HFFc6 (cell line): ENCODE measurements at regions not wholly inside any gene's neighbourhood (a gene's known extent, or its start where the extent isn't known, plus 50 kb on each side); places are given as distances from the start of the nearest gene placed in this dataset.

ENCODE experiments used
- DNase-seq: peaks from one replicate; pipeline ENCODE4 v3.0.0-alpha.2; 2018
- H3K27ac Mint-ChIP-seq: 2 replicates; pipeline ENCODE4 v1.8.0; 2020; ENCODE audit warnings: mild to moderate bottlenecking, mixed read lengths
- H3K27me3 Mint-ChIP-seq: 2 replicates; pipeline ENCODE4 v1.8.0; 2021; ENCODE audit warnings: mild to moderate bottlenecking, moderate library complexity, mixed read lengths; ENCODE audit not compliant: insufficient read depth
- H3K36me3 Mint-ChIP-seq: 2 replicates; pipeline ENCODE4 v1.8.0; 2021; ENCODE audit warnings: low read depth, mixed read lengths
- H3K4me1 Mint-ChIP-seq: 2 replicates; pipeline ENCODE4 v1.8.0; 2020; ENCODE audit warnings: low read depth, mixed read lengths
- H3K4me3 Mint-ChIP-seq: 2 replicates; pipeline ENCODE4 v1.8.0; 2020; ENCODE audit warnings: mild to moderate bottlenecking, moderate library complexity, mixed read lengths
- H3K9me3 Mint-ChIP-seq: 2 replicates; pipeline ENCODE4 v1.8.0; 2020; ENCODE audit warnings: mild to moderate bottlenecking, mixed read lengths
- TF ChIP-seq, protein P1 (sequence below): fragments of 200-600 bp; sonication (generic); IDR thresholded peaks from 2 replicates; pipeline ENCODE4 v1.5.0; 2021; ENCODE audit warnings: antibody characterized with exemption, mild to moderate bottlenecking

DNA sequence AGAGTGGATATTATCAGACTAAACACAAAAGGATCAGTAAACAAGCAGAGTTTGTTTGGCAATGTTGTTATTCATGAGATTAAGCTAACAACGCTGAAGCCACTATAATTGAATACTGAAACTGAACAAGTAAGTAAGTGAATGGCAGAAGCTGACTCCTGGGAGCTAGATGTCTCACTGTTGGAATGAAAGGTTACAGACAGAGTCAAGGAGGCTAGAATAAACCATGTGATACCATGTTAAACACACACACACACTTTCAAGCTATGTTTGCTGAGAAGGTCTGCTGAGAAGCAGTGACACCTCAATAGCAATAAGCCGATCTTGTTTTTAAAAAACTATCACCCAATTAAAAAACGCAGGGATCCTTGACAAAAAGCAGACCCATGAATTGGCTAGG is 1609.4 kb upstream of the MIR17HG start:
- TF ChIP-seq, protein P1, sequence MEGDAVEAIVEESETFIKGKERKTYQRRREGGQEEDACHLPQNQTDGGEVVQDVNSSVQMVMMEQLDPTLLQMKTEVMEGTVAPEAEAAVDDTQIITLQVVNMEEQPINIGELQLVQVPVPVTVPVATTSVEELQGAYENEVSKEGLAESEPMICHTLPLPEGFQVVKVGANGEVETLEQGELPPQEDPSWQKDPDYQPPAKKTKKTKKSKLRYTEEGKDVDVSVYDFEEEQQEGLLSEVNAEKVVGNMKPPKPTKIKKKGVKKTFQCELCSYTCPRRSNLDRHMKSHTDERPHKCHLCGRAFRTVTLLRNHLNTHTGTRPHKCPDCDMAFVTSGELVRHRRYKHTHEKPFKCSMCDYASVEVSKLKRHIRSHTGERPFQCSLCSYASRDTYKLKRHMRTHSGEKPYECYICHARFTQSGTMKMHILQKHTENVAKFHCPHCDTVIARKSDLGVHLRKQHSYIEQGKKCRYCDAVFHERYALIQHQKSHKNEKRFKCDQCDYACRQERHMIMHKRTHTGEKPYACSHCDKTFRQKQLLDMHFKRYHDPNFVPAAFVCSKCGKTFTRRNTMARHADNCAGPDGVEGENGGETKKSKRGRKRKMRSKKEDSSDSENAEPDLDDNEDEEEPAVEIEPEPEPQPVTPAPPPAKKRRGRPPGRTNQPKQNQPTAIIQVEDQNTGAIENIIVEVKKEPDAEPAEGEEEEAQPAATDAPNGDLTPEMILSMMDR = no peak
- Mint-ChIP-seq H3K27ac (no peak overlapping the region), H3K9me3 (peaks cover 14% of the 10 kb centered on the region), H3K4me3 (no peak overlapping the region), H3K4me1 (no peaks in the 10 kb centered on the region), H3K27me3 (no peaks in the 10 kb centered on the region), H3K36me3 (no peaks in the 10 kb centered on the region)
- no peak for DNase-seq

DNA sequence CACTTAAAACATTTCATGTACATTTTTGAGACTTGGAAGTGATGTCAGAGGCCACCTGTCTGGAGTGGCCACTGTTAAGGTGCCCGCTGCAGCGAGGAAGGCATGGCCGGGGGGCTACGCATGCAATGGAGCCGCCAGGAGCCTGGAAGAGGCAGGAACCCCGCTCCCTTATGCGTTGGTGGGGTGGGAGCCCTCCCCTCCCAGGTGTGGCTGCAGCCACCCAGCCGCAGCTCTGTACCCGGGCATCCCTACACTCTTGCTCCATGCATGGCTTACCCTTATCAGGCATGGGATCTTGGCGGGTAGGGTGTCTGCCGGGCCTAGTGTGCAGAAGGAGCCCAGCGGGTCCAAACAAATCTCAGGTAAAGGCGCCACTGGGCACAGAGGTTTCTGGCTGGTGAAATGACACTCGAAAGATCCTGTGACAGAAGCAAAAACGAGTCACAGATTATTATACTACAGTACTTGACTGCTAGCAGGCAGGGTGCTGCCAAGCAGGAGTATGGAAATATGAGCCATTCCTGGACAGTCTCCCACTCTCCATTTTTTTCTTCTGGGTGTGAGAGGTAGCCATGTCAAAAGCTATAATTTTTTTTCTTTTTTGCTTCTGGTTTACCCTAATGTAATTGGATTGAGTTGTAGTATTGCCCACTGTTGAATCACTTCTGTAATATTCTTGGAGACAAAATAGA is 1606.3 kb upstream of the MIR17HG start:
- peaks cover 22% of the 10 kb centered on the region for H3K9me3 Mint-ChIP-seq
- H3K27me3 Mint-ChIP-seq = no peaks in the 10 kb centered on the region
- no peaks in the 10 kb centered on the region for H3K4me1 Mint-ChIP-seq
- DNase-seq = no peak
- no peak overlapping the region for H3K27ac Mint-ChIP-seq
- TF ChIP-seq, protein P1 = no peak
- H3K4me3 Mint-ChIP-seq = no peak overlapping the region
- H3K36me3 Mint-ChIP-seq = no peaks in the 10 kb centered on the region

DNA sequence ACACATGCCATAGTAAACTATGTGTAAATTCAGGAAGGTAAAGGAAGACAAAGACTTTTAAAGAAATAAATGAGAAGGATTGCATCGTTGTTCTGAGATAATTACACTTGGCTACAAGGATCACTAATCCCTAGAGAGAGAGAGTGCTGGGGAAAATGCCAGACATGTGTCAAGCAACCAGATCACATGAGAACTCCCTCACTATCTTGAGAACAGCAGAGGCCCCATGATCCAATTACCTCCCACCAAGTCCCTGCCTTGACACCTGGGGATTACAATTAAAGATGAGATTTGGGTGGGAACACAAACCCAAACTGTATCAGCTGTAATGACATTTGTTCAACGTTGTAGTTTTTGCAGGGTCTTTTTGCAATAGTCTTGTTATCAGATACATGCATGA is 1600.9 kb upstream of the MIR17HG start:
- TF ChIP-seq, protein P1 = no peak
- Mint-ChIP-seq H3K4me3 (no peak overlapping the region), H3K4me1 (no peaks in the 10 kb centered on the region), H3K9me3 (peaks cover 21% of the 10 kb centered on the region), H3K36me3 (no peaks in the 10 kb centered on the region), H3K27ac (no peak overlapping the region), H3K27me3 (no peaks in the 10 kb centered on the region)
- no peak for DNase-seq

DNA sequence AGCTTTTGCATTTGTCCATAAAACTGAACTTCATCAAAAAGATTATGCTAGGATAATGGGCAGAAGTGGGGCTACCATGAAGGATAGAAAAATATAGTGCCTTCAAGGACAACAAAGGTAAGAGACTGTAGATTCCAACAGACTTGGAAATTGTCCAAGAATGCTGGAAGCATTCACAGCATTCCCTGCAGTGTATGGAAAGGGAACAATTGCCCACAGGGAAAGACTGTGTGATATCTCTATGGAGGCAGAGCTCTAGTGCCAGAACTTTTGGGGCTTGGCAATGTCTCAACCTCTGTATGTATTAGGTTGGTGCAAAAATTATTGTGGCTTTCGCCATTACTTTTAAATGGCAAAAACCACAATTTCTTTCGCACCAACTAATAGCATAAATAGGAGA is 1598.8 kb upstream of the MIR17HG start:
- TF ChIP-seq, protein P1 = no peak

DNA sequence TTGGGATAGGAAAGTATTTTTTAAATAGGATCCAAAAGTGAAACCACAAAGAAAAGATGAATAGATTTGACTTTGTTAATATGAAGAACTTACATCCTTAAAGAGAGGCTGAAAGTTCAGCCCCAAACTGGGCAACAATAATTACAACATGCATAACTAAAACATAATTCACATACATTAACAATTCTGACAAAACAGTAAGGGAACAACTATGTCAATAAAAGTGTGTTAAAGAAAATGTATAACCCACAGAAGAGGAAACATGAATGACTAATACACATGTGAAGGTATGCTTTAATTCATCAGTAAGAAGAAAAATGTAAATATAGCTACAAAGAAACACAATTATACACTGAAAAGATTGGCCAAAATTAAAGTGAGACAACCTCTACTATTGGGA is 1597.6 kb upstream of the MIR17HG start:
- Mint-ChIP-seq H3K4me1 (no peaks in the 10 kb centered on the region), H3K36me3 (no peaks in the 10 kb centered on the region), H3K9me3 (peaks cover 21% of the 10 kb centered on the region), H3K4me3 (no peak overlapping the region), H3K27ac (no peak overlapping the region), H3K27me3 (no peaks in the 10 kb centered on the region)
- TF ChIP-seq, protein P1 = no peak
- no peak for DNase-seq

More for the DNA sequence above, 1598.8 kb upstream of the MIR17HG start:
- peaks cover 24% of the 10 kb centered on the region for H3K9me3 Mint-ChIP-seq
- no peak overlapping the region for H3K27ac Mint-ChIP-seq
- H3K4me1 Mint-ChIP-seq = no peaks in the 10 kb centered on the region
- H3K36me3 Mint-ChIP-seq = no peaks in the 10 kb centered on the region
- DNase-seq = no peak
- no peaks in the 10 kb centered on the region for H3K27me3 Mint-ChIP-seq
- H3K4me3 Mint-ChIP-seq = no peak overlapping the region
